DMS53 (cell line): ENCODE measurements at regions not wholly inside any gene's neighbourhood (a gene's known extent, or its start where the extent isn't known, plus 50 kb on each side); places are given as distances from the start of the nearest gene placed in this dataset.
"Not testable (repeated sequence)": the region's sequence is repeated elsewhere in the genome, so short reads cannot be mapped to it uniquely, and the experiment has no call there.

ENCODE experiments used
- DNase-seq: peaks from one replicate; lab custom pipeline; 2025; lab: John Stamatoyannopoulos, UW

GRCh38 chr9:109597496-109597895 lies 99.4 kb upstream of the PTPN3 start:
- DNase-seq, result no peak

GRCh38 chr9:109599131-109599530 lies 101.0 kb upstream of the PTPN3 start:
- no peak for DNase-seq

DNA sequence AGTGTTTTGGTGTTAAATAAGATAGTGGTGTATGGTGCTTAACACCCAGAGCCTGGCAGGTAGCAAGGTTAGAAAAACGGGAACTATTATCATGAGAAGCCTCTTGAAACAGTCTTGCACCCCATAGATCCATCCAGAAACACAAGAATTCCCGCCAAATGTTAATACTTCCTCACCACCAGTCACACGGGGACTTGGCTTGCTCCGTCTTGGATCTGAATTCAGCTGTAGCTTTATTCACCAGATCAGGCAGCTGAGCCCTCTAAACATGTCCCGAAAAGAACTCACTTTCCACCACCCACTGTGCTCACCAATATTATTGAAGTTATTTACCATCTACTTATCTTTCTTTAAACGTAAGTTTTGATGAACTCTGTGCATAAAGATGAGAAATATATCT lies 101.6 kb upstream of the PTPN3 start:
- DNase-seq, result no peak

- no peak for DNase-seq
These were observed 102.0 kb upstream of the PTPN3 start for GRCh38 chr9:109600142-109600541.

DNA sequence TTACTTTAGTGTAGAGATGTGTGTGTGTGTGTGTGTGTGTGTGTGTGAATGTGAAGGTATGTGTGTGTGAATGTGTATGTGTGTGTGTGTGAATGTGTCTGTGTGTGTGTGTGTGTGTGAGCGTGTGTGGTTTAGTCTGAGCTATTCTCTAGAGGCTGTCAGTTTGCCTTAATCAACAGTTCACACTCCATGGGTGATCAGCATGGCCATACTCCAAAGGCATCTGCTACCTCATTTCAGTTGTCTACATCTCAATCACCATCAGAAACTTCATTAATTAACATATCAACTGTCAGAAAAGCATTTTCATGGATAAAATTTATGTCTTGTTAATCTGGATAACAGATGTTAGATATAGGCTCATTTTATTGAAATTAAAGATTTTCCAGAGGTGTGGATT lies 103.1 kb upstream of the PTPN3 start:
- DNase-seq, result no peak

- DNase-seq, result peak; percentile 2
These were observed 104.9 kb upstream of the PTPN3 start for GRCh38 chr9:109602987-109603386.

DNA sequence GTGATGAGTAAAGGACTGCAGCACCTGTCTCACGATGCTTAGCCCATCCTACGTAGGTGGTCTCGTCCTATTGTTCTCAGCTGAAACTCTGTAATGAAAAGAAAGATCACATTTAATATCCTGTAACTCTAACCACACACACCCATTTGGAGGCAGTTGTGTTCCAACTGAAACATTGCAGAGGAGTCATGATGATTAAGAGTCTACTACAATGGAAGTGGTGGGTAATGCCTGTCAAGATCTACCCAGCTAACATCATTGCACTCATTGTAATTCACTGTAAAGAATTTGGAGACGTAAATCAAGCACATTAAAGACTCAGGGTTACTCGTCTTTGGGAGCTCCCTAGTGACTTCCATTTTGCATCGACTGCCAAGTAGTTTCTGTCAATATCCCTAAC lies 106.0 kb upstream of the PTPN3 start:
- DNase-seq, result no peak

DNA sequence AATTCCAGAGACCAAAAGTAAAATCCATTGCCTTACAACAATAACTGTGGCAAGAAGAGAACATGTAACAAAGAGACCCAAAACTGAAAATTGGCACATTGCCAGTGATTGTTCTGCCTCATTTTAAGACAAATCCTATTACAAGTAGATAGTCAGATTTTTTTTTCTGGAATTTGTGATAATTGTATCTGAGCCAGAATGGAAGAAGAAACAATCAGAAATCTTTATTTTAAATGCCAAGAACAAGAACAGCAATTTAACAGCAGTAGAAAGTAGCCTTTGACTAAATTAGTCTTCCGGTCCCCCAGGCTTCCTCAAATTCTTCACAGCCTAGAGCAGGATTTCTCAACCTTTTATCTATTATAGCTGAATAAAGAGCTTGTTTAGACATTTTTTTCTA lies 106.7 kb upstream of the PTPN3 start:
- DNase-seq, result no peak

GRCh38 chr9:109609060-109609459 lies 111.0 kb upstream of the PTPN3 start:
- no peak for DNase-seq

- no peak for DNase-seq
These were observed 118.5 kb upstream of the PTPN3 start for GRCh38 chr9:109616571-109617120.

- DNase-seq, result no peak
These were observed 121.2 kb upstream of the PTPN3 start for GRCh38 chr9:109619310-109619709.

- no peak for DNase-seq
These were observed 126.0 kb upstream of the PTPN3 start for GRCh38 chr9:109624143-109624542.

DNA sequence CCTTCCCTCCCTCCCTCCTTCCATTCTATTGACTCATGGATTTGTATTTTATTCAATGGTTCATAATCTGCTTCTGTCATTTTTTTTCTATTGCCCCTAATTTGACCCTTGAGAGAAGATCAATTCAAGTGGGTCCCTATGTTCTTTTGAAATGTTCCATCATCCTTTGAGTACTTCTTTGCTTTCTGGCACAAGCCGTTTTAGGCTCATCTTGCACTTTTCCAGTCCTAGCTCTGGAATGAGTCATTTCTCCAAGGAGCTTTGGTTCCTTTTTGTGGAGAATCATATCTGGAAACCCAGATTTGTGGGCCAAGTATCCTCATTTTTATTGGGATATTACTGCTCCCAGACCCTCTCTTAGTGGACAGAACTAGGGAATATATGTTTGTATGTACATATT lies 126.8 kb upstream of the PTPN3 start:
- no peak for DNase-seq

- DNase-seq, result no peak
These were observed 128.9 kb upstream of the PTPN3 start for GRCh38 chr9:109627042-109627441.

- DNase-seq, result no peak
These were observed 131.5 kb upstream of the PTPN3 start for GRCh38 chr9:109629615-109630014.

DNA sequence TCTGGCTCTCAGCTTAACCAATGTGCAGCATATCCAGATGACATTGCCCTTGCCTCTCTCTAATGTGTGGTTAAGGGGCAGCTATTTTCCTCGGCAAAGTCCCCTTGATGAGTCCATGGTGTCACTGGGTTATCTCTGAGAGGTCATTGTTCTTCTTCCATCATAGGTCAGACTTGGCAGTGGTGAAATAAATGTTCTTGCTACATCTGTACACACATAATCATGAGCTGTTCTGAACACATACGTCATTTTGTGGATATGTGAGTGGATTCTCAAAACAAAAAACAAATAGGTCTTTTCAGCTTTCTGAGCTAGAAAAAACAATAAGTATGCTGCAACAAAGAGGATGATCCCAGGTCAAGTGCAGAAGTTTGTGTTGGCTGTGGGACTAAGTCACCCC lies 134.7 kb upstream of the PTPN3 start:
- no peak for DNase-seq

GRCh38 chr9:109639674-109640579 lies 140.1 kb upstream of the PALM2AKAP2 start:
- DNase-seq, result peak; percentile 71

DNA sequence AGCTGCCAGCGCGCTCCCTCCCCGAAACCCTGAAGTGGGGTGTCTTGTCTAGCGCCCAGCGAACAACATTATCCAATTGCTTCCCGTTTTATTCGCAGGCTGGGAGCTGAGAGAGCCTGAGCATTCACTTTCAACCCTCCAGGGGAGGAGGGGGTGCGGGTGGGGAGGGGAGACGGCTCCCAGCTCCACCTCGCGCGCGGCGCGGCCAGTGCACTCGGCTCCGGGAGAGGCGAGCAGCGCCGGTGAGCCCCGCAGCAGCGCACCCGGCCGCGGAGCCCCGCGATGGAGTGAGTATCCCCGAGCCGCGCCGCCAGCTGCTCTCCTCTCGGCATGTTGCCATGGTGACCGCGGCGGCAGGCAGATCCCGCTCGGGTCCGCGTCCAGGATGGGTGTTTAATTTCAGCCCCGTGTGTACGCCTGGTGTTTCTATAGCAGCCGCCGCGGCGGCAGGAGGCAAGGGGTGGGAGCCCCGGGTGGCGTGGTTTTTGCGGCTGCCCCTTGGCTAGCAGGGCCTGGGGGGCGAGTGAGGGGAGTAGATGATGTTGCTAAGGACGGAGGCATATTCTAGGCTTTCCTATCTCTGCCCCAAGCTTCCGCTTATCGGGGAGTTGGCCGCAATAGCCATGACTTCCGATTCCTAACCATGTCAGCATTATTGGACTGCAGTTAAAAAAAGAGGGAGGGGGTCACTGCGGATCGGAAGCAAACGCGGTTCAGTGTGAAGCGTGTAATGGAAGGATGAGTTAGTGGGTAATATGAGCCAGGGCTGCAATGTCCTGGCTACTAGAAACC lies 139.2 kb upstream of the PALM2AKAP2 start:
- peak; percentile 80 for DNase-seq

DNA sequence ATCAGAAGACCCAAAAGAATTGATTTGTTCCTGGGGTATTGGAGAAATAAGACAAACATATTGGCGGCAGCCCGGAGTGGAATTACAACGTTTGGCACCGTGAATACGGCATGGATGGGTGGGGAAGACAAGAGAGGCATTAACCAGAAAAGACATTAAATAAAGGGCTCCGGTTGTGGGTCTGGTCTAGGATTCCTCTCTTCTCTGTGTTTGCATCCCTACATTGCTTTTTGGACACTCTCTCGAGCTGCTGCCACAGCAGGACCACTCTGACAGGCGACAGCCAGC lies 138.7 kb upstream of the PALM2AKAP2 start:
- no peak for DNase-seq

- peak; percentile 8 for DNase-seq
These were observed 127.9 kb upstream of the PALM2AKAP2 start for GRCh38 chr9:109652112-109652511.

DNA sequence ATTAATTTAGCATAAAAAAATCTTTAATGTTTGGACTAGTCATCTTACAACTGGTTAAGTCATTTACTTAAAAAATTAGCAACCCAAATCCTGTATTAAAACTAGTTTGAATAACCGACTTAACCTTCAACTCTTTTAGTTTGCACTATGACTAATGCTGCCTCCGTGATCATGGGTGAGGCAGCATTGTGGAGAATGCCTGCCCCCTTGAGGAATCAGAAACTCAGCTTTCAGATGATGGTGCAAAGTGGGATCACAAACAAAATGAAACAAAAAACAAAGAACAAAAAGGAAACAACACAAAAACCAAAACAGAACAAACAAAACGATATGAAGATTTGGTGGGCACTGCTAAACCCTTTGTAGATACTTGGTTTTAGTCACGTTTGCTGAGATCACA lies 127.0 kb upstream of the PALM2AKAP2 start:
- DNase-seq, result peak; percentile 54

DNA sequence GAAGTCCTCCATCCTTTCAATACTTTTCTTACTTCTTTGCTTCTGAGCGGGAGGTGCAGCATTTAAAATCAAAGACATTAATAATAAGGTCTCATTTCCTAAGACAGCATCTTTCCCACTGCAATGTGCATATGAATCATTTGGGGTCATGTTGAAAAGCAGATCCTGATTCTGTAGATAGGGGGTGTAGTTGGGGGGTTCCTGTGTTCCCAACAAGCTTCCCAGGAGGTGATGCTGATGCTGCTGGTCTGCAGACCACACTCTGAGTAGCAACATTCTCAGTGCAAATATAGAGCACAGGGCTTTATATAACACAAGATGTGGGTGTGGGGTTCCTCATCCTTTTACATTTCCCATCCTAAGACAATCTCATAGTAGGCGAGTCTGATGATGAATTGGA lies 126.5 kb upstream of the PALM2AKAP2 start:
- no peak for DNase-seq

GRCh38 chr9:109663978-109664377 lies 116.0 kb upstream of the PALM2AKAP2 start:
- DNase-seq, result not testable (repeated sequence)
